GM23338 (cell line): ENCODE measurements at regions not wholly inside any gene's neighbourhood (a gene's known extent, or its start where the extent isn't known, plus 50 kb on each side); places are given as distances from the start of the nearest gene placed in this dataset.

ENCODE experiments used
- ATAC-seq: fragments of 200-7000 bp; cut with Tn5 transposase; 3 replicates; pipeline ENCODE4 v1.9.1; 2020
- DNase-seq: peaks from one replicate; pipeline ENCODE4 v3.0.0-alpha.2; 2015; ENCODE audit warnings: low spot score
- H2AFZ ChIP-seq: fragments of 200-600 bp; sonication (generic); 2 replicates; pipeline ENCODE4 v1.8.0; 2016; ENCODE audit warnings: antibody characterized with exemption, mild to moderate bottlenecking, moderate library complexity
- H3F3A ChIP-seq: fragments of 200-600 bp; sonication (generic); replicated peaks from 2 replicates; pipeline ENCODE4 v1.8.0; 2017; ENCODE audit warnings: antibody characterized with exemption, mixed run types, low read depth
- H3K27ac ChIP-seq: fragments of 200-600 bp; sonication (generic); 2 replicates; pipeline ENCODE4 v1.6.1; 2016; ENCODE audit warnings: low read depth
- H3K27me3 ChIP-seq: fragments of 200-600 bp; sonication (generic); 2 replicates; pipeline ENCODE4 v1.8.0; 2016; ENCODE audit warnings: mild to moderate bottlenecking, mixed run types, moderate library complexity; ENCODE audit not compliant: insufficient read depth
- H3K36me3 ChIP-seq: fragments of 200-600 bp; sonication (generic); 2 replicates; pipeline ENCODE4 v1.8.0; 2016; ENCODE audit warnings: mild to moderate bottlenecking; ENCODE audit not compliant: insufficient read depth
- H3K4me1 ChIP-seq: fragments of 200-600 bp; sonication (generic); 2 replicates; pipeline ENCODE4 v1.8.0; 2016; ENCODE audit warnings: mild to moderate bottlenecking, moderate library complexity; ENCODE audit not compliant: insufficient read depth
- H3K4me2 ChIP-seq: fragments of 200-600 bp; sonication (generic); 2 replicates; pipeline ENCODE4 v1.7.1; 2017; ENCODE audit warnings: mixed run types
- H3K4me3 ChIP-seq: fragments of 200-600 bp; sonication (generic); 2 replicates; pipeline ENCODE4 v1.6.1; 2016; ENCODE audit warnings: mixed run types
- H3K79me2 ChIP-seq: fragments of 200-600 bp; sonication (generic); replicated peaks from 2 replicates; pipeline ENCODE4 v1.8.0; 2017; ENCODE audit warnings: mild to moderate bottlenecking; ENCODE audit not compliant: insufficient read depth
- H3K9me2 ChIP-seq: fragments of 200-600 bp; sonication (generic); 2 replicates; pipeline ENCODE4 v1.8.0; 2017; ENCODE audit not compliant: insufficient read depth
- H4K20me1 ChIP-seq: fragments of 200-600 bp; sonication (generic); replicated peaks from 2 replicates; pipeline ENCODE4 v1.8.0; 2017; ENCODE audit warnings: mild to moderate bottlenecking; ENCODE audit not compliant: insufficient read depth
- H3K27ac Mint-ChIP-seq: 2 replicates; pipeline ENCODE4 v1.8.0; 2020; ENCODE audit warnings: inconsistent platforms, mild to moderate bottlenecking, moderate library complexity, mixed read lengths
- H3K27me3 Mint-ChIP-seq: 3 replicates; pipeline ENCODE4 v1.8.0; 2022; ENCODE audit warnings: low read depth, mild to moderate bottlenecking, moderate library complexity, mixed read lengths, inconsistent platforms; ENCODE audit not compliant: insufficient read depth, poor library complexity
- H3K36me3 Mint-ChIP-seq: 3 replicates; pipeline ENCODE4 v1.8.0; 2021; ENCODE audit warnings: low read depth, mild to moderate bottlenecking, inconsistent platforms, moderate library complexity, mixed read lengths
- H3K4me1 Mint-ChIP-seq: 3 replicates; pipeline ENCODE4 v1.8.0; 2020; ENCODE audit warnings: mild to moderate bottlenecking, inconsistent platforms, mixed read lengths
- H3K4me3 Mint-ChIP-seq: 3 replicates; pipeline ENCODE4 v1.8.0; 2021; ENCODE audit warnings: moderate library complexity, mild to moderate bottlenecking, inconsistent platforms, mixed read lengths
- H3K9me3 Mint-ChIP-seq: 3 replicates; pipeline ENCODE4 v1.8.0; 2020; ENCODE audit warnings: moderate library complexity, mild to moderate bottlenecking, inconsistent platforms, mixed read lengths
- CREB1 ChIP-seq: fragments of 250-450 bp; sonication (Bioruptor Pico); IDR thresholded peaks from 2 replicates; pipeline ENCODE4 v1.5.0; 2020; ENCODE audit warnings: low read depth, mild to moderate bottlenecking, moderate library complexity
- ETS1 ChIP-seq: IDR thresholded peaks from 2 replicates; pipeline ENCODE4 v1.6.1; 2016; ENCODE audit warnings: antibody characterized with exemption
- JUNB ChIP-seq: IDR thresholded peaks from one replicate; pipeline ENCODE4 v1.6.1; 2016; ENCODE audit warnings: antibody characterized with exemption; ENCODE audit not compliant: unreplicated experiment
- NANOG ChIP-seq: IDR thresholded peaks from 2 replicates; pipeline ENCODE4 v1.6.1; 2016; ENCODE audit warnings: antibody characterized with exemption, borderline replicate concordance
- POLR2AphosphoS5 ChIP-seq: IDR thresholded peaks from 2 replicates; pipeline ENCODE4 v1.6.1; 2016; ENCODE audit warnings: antibody characterized with exemption, low read depth
- STAT1 ChIP-seq: IDR thresholded peaks from one replicate; pipeline ENCODE4 v1.6.1; 2016; ENCODE audit warnings: antibody characterized with exemption; ENCODE audit not compliant: unreplicated experiment
- ZNF114 ChIP-seq: fragments of 250-450 bp; sonication (Bioruptor Pico); IDR thresholded peaks from 2 replicates; pipeline ENCODE4 v1.5.0; 2020; ENCODE audit warnings: mild to moderate bottlenecking, moderate library complexity
- ZNF331 ChIP-seq: fragments of 250-450 bp; sonication (Bioruptor Pico); IDR thresholded peaks from 2 replicates; pipeline ENCODE4 v1.5.0; 2020; ENCODE audit warnings: low read depth, mild to moderate bottlenecking, moderate library complexity
- ZNF462 ChIP-seq: fragments of 250-450 bp; sonication (Bioruptor Pico); IDR thresholded peaks from 2 replicates; pipeline ENCODE4 v1.5.0; 2020; ENCODE audit warnings: mild to moderate bottlenecking, moderate library complexity

GRCh38 chr15:54850101-54850500 lies 346.6 kb downstream of the RSL24D1 start (continued):
- no peak for TF ChIP-seq ZNF462
- TF ChIP-seq ZNF114 (CRISPR knock-in tag): no peak
- TF ChIP-seq POLR2AphosphoS5: no peak
- TF ChIP-seq JUNB: no peak
- no peak for TF ChIP-seq ZNF331 (CRISPR knock-in tag)
- TF ChIP-seq CREB1 (CRISPR knock-in tag): no peak
- no peak for TF ChIP-seq STAT1
- TF ChIP-seq NANOG: no peak

- ATAC-seq: no peak
Measured at GRCh38 chr15:54843006-54843405, 353.7 kb downstream of the RSL24D1 start.

More at GRCh38 chr15:54843006-54843405, 353.7 kb downstream of the RSL24D1 start:
- Histone ChIP-seq H3K4me1 (no peaks in the 10 kb centered on the region), H3K27ac (no peak overlapping the region), H2AFZ (no peak overlapping the region), H4K20me1 (no peaks in the 10 kb centered on the region), H3F3A (no peaks in the 10 kb centered on the region), H3K79me2 (no peaks in the 10 kb centered on the region), H3K9me2 (no peaks in the 10 kb centered on the region), H3K4me2 (no peak overlapping the region), H3K4me3 (no peak overlapping the region), H3K36me3 (0 out of 2 replicates have a peak, but pooled peaks cover 11% of the 10 kb centered on the region), H3K27me3 (no peaks in the 10 kb centered on the region)
- TF ChIP-seq ETS1 (no peak), CREB1 (CRISPR knock-in tag) (no peak)
- Mint-ChIP-seq H3K9me3 (peaks cover 55% of the 10 kb centered on the region), H3K36me3 (no peaks in the 10 kb centered on the region), H3K4me1 (peaks cover 13% of the 10 kb centered on the region; the same call in 2 of the 3 replicates), H3K27me3 (no peaks in the 10 kb centered on the region), H3K4me3 (no peak overlapping the region), H3K27ac (no peak overlapping the region)
- no peak for DNase-seq
